Chondrocyte (in vitro differentiated cells): ENCODE measurements at regions not wholly inside any gene's neighbourhood (a gene's known extent, or its start where the extent isn't known, plus 50 kb on each side); places are given as distances from the start of the nearest gene placed in this dataset.
A peak's percentile ranks its signal among the peaks of the same experiment; 100 is the strongest.
"Not testable (repeated sequence)": the region's sequence is repeated elsewhere in the genome, so short reads cannot be mapped to it uniquely, and the experiment has no call there.

Source experiments
- DNase-seq: peaks from one replicate; pipeline ENCODE4 v3.0.0; 2021; ENCODE audit warnings: mixed read lengths, low spot score
- H3K27ac Mint-ChIP-seq: one replicate; pipeline ENCODE4 v1.8.0; 2021; ENCODE audit warnings: mild to moderate bottlenecking, moderate library complexity, mixed read lengths; ENCODE audit not compliant: unreplicated experiment
- H3K27me3 Mint-ChIP-seq: 2 replicates; pipeline ENCODE4 v1.8.0; 2021; ENCODE audit warnings: low read depth, mixed read lengths
- H3K36me3 Mint-ChIP-seq: 2 replicates; pipeline ENCODE4 v1.8.0; 2021; ENCODE audit warnings: low read depth, mixed read lengths
- H3K4me1 Mint-ChIP-seq: 2 replicates; pipeline ENCODE4 v1.8.0; 2021; ENCODE audit warnings: low read depth, mild to moderate bottlenecking, mixed read lengths
- H3K4me3 Mint-ChIP-seq: one replicate; pipeline ENCODE4 v1.8.0; 2021; ENCODE audit warnings: mild to moderate bottlenecking, moderate library complexity, mixed read lengths; ENCODE audit not compliant: unreplicated experiment
- H3K9me3 Mint-ChIP-seq: 2 replicates; pipeline ENCODE4 v1.8.0; 2021; ENCODE audit warnings: low read depth, mixed read lengths
- TF ChIP-seq, protein P1 (sequence below): fragments of 200-600 bp; sonication (generic); IDR thresholded peaks from 2 replicates; pipeline ENCODE4 v1.5.0; 2021; ENCODE audit warnings: antibody characterized with exemption, mild to moderate bottlenecking, moderate library complexity

DNA sequence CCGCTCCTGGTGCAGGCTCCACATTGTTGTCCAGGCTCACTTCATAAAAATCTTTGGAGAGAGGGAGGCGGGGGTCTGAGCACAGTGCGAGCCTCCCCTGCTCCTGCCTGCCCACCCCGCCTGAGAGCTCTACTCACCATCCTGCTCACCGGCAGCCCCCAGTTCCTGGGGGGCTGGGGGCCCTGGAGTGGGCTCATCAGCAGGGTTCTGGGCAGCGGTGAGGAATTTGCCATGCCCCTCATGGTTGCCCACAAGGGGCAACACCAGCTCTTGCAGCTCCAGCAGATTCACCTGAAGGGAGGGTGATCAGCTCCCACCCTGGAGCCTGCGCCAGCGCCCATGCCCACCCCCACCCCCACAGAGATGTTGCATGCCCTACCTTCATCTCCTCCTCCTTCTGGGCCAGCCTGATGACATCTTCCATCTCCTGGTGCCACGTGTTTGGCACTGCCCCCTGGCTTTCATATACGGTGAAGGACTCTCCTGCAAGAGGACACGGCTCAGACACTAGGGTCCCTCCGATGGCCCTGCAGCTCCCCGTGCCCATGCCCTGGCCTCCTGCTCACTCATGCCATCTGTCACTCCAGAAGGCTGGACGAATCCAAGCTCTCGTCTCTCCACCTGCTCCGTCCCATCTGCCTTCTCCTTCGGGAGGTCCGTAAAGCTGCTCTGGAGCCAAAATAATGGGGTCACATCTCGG, 162.1 kb downstream of the TBC1D2B start:
- H3K36me3 Mint-ChIP-seq = no peaks in the 10 kb centered on the region
- peaks cover 9% of the 10 kb centered on the region for H3K27me3 Mint-ChIP-seq
- no peak overlapping the region for H3K27ac Mint-ChIP-seq
- TF ChIP-seq, protein P1, sequence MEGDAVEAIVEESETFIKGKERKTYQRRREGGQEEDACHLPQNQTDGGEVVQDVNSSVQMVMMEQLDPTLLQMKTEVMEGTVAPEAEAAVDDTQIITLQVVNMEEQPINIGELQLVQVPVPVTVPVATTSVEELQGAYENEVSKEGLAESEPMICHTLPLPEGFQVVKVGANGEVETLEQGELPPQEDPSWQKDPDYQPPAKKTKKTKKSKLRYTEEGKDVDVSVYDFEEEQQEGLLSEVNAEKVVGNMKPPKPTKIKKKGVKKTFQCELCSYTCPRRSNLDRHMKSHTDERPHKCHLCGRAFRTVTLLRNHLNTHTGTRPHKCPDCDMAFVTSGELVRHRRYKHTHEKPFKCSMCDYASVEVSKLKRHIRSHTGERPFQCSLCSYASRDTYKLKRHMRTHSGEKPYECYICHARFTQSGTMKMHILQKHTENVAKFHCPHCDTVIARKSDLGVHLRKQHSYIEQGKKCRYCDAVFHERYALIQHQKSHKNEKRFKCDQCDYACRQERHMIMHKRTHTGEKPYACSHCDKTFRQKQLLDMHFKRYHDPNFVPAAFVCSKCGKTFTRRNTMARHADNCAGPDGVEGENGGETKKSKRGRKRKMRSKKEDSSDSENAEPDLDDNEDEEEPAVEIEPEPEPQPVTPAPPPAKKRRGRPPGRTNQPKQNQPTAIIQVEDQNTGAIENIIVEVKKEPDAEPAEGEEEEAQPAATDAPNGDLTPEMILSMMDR = no peak
- H3K9me3 Mint-ChIP-seq = no peaks in the 10 kb centered on the region
- DNase-seq = no peak
- no peak overlapping the region for H3K4me3 Mint-ChIP-seq
- H3K4me1 Mint-ChIP-seq = peaks cover 3% of the 10 kb centered on the region

DNA sequence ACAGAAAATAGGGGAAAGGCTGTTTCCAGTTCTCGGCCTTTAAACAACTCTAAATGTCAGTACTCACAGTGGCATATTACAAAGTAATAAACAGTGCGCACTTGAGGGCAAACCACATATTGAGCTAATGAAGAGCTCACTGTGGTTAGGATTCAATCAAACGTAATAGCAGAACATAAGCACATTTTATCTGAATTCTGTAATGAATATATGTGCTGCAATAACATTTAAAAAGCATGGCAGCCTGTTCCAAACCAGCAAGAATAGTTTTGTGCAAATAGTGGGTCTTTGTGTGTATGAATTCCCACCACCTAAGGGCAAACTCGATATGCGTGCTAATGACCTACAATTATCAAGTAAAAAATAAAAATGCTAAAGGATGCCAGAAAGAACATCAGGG, 163.0 kb downstream of the TBC1D2B start:
- peaks cover 12% of the 10 kb centered on the region for H3K4me1 Mint-ChIP-seq

DNA sequence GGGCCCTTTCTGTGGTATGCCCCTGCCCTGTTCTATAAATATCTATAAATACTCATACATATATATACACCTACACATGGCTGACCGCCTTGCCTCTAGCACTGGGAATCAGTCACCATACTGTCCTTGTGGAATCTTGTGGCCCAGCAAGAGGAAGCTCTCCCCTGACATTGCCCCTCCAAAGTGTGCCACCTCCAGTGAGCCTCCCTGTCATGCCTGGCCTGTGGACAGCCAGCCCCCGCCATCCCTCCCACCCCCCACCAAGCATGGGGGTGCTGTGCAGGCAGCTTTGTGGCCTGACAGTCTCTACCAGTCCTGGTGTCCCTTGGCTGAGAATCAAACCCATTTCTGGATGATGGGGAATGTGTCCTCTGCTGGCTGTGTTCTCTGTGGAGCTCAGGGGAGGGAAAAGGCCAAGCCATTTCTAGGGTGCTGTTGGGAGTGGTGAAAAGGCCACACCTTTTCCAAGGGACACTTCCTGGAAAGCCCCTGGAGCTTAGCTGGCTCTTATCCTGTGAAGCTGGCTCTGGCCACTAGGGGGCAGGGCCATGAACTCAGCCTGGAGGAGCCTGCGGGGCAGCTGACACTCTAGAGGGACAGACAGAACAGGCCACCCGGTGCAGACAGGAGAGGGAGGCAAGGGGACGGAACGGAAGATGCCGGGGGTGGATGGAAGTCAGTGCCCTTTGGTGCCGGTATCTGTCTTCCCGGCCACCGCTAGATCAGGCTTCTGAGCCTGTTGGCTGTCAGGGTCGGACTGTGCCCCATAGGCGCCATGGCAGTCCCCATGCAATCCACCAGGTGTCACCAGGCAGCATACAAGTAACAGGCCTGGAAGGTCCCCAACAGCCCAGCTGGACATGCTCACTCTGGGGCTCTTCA, 167.2 kb downstream of the TBC1D2B start:
- not testable (repeated sequence) for H3K27me3 Mint-ChIP-seq, H3K36me3 Mint-ChIP-seq, H3K9me3 Mint-ChIP-seq
- TF ChIP-seq, protein P1 = peak; percentile 75
- Mint-ChIP-seq H3K27ac (peak overlapping the region; percentile 49), H3K4me3 (peak overlapping the region; percentile 39), H3K4me1 (peaks cover 33% of the 10 kb centered on the region)
- DNase-seq = peak; percentile 67

More for the DNA sequence above, 163.0 kb downstream of the TBC1D2B start:
- not testable (repeated sequence) for H3K27ac Mint-ChIP-seq, H3K4me3 Mint-ChIP-seq, H3K27me3 Mint-ChIP-seq, H3K36me3 Mint-ChIP-seq, DNase-seq, H3K9me3 Mint-ChIP-seq

DNA sequence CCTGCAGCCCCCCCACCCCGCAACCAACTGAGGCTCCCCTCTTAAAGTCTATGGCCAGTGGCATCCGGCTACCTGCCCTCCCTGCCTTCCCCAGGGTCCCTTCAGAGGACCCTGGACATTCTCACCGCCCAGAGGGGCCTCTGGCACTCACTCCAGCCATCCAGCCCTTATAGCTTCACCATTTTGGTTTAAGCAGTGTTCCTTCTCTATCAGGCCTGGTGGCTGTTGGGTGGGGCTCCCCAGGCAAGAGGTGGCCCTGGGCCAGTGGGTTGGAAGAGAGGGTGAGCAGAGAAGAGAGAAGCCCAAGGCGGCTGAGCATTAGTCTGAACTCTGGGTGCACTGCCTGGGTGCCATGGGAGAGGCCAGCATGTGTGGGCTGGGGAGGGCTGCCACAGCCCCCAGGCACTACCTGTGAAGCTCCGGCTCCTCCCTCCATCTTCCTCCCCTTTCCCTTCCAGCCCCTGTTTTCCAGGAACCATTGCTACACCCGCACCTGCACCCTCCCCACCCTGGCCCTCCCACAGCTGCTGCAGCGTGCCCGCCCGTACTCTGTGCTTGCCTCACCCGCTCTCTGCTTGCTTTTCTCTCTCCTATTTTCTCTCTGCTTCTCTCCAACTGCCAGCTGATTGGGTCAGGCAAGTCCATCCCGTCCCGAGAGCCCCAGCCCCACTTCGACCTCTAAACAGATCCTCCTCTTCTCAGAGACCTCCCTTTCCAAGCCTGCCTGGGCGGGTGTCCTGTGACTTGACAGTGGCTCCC, 168.2 kb downstream of the TBC1D2B start:
- H3K9me3 Mint-ChIP-seq = no peaks in the 10 kb centered on the region
- H3K27me3 Mint-ChIP-seq = no peaks in the 10 kb centered on the region
- TF ChIP-seq, protein P1 = no peak
- DNase-seq = no peak
- H3K27ac Mint-ChIP-seq = peak overlapping the region; percentile 71
- H3K36me3 Mint-ChIP-seq = no peaks in the 10 kb centered on the region
- no peak overlapping the region for H3K4me3 Mint-ChIP-seq
- peaks cover 33% of the 10 kb centered on the region for H3K4me1 Mint-ChIP-seq

DNA sequence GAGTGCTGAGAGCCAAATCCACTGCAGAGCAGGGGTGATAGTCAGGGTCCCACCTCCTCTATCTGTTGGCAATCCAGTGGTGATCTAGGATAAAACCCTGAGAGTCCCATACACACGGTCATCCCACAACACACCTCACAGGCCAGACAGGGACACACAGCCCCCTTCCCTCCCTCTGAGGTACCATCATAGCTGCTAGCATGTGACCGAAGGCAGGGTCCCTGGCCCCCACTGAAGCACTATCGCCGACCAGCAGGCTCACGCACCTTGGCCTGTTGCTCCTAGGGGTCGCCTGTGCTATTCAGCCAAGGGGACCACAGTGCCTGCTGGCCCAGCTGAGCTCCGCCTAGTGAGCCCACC, 168.8 kb downstream of the TBC1D2B start:
- H3K27ac Mint-ChIP-seq = peak overlapping the region; percentile 82
- H3K9me3 Mint-ChIP-seq, H3K27me3 Mint-ChIP-seq, H3K4me3 Mint-ChIP-seq, DNase-seq, H3K36me3 Mint-ChIP-seq: not testable (repeated sequence)
- peaks cover 33% of the 10 kb centered on the region for H3K4me1 Mint-ChIP-seq
